HG03280 (cell line): ENCODE measurements at regions not wholly inside any gene's neighbourhood (a gene's known extent, or its start where the extent isn't known, plus 50 kb on each side); places are given as distances from the start of the nearest gene placed in this dataset.
"Not testable (repeated sequence)": the region's sequence is repeated elsewhere in the genome, so short reads cannot be mapped to it uniquely, and the experiment has no call there.

Experiments used
- ATAC-seq: cut with Tn5 transposase; IDR thresholded peaks from one replicate; pipeline ENCODE4 v1.9.1; 2021; ENCODE audit warnings: mild to moderate bottlenecking, moderate library complexity; ENCODE audit not compliant: unreplicated experiment

GRCh38 chr4:130699004-130699403 lies 1603.1 kb downstream of the C4orf33 start:
- no peak for ATAC-seq

GRCh38 chr4:130703211-130703935 lies 1607.4 kb downstream of the C4orf33 start:
- no peak for ATAC-seq

GRCh38 chr4:130705023-130705422 lies 1609.1 kb downstream of the C4orf33 start:
- ATAC-seq = no peak

- ATAC-seq = no peak
Observed at GRCh38 chr4:130712038-130712437, 1616.1 kb downstream of the C4orf33 start.

- ATAC-seq = no peak
Observed at GRCh38 chr4:130714006-130714405, 1618.1 kb downstream of the C4orf33 start.

GRCh38 chr4:130722361-130722760 lies 1626.4 kb downstream of the C4orf33 start:
- ATAC-seq = no peak

- ATAC-seq = no peak
Observed at GRCh38 chr4:130736436-130737185, 1640.7 kb downstream of the C4orf33 start.

- no peak for ATAC-seq
Observed at GRCh38 chr4:130738233-130738632, 1642.3 kb downstream of the C4orf33 start.

GRCh38 chr4:130747842-130748241 lies 1651.9 kb downstream of the C4orf33 start:
- no peak for ATAC-seq

GRCh38 chr4:130753926-130754325 lies 1658.0 kb downstream of the C4orf33 start:
- no peak for ATAC-seq

GRCh38 chr4:130760246-130760645 lies 1664.3 kb downstream of the C4orf33 start:
- ATAC-seq = no peak

GRCh38 chr4:130767384-130767783 lies 1671.4 kb downstream of the C4orf33 start:
- ATAC-seq = not testable (repeated sequence)

GRCh38 chr4:130772966-130773365 lies 1677.0 kb downstream of the C4orf33 start:
- not testable (repeated sequence) for ATAC-seq

GRCh38 chr4:130808492-130808891 lies 1712.5 kb downstream of the C4orf33 start:
- no peak for ATAC-seq

GRCh38 chr4:130812117-130812765 lies 1716.3 kb downstream of the C4orf33 start:
- no peak for ATAC-seq

GRCh38 chr4:130814896-130815295 lies 1718.9 kb downstream of the C4orf33 start:
- ATAC-seq = no peak

- no peak for ATAC-seq
Observed at GRCh38 chr4:130820448-130820847, 1724.5 kb downstream of the C4orf33 start.

- ATAC-seq = no peak
Observed at GRCh38 chr4:130825284-130825683, 1729.3 kb downstream of the C4orf33 start.

GRCh38 chr4:130850019-130850524 lies 1754.1 kb downstream of the C4orf33 start:
- no peak for ATAC-seq

- no peak for ATAC-seq
Observed at GRCh38 chr4:130851107-130851506, 1755.2 kb downstream of the C4orf33 start.

GRCh38 chr4:130851932-130852331 lies 1756.0 kb downstream of the C4orf33 start:
- ATAC-seq = no peak

GRCh38 chr4:130855533-130855932 lies 1759.6 kb downstream of the C4orf33 start:
- no peak for ATAC-seq
